NCI-H510A treated with DMSO at 0.1 percent for 48 hours (cell line): ENCODE measurements at regions not wholly inside any gene's neighbourhood (a gene's known extent, or its start where the extent isn't known, plus 50 kb on each side); places are given as distances from the start of the nearest gene placed in this dataset.

ENCODE experiments used
- DNase-seq: peaks from one replicate; lab custom pipeline; 2025; lab: John Stamatoyannopoulos, UW

- no peak for DNase-seq
Observed at GRCh38 chr2:15719566-15720313, 128.1 kb downstream of the DDX1 start.

- DNase-seq = no peak
Observed at GRCh38 chr2:15720561-15721307, 129.1 kb downstream of the DDX1 start.

GRCh38 chr2:15721411-15722067 lies 129.9 kb downstream of the DDX1 start:
- DNase-seq = no peak

GRCh38 chr2:15722980-15723379 lies 131.3 kb downstream of the DDX1 start:
- DNase-seq = no peak

- no peak for DNase-seq
Observed at GRCh38 chr2:15724235-15724634, 132.6 kb downstream of the DDX1 start.

- no peak for DNase-seq
Observed at GRCh38 chr2:15725101-15725781, 133.6 kb downstream of the DDX1 start.

GRCh38 chr2:15725782-15726112 lies 134.1 kb downstream of the DDX1 start:
- DNase-seq = no peak

- no peak for DNase-seq
Observed at GRCh38 chr2:15726321-15727057, 134.8 kb downstream of the DDX1 start.

- no peak for DNase-seq
Observed at GRCh38 chr2:15727396-15728244, 136.0 kb downstream of the DDX1 start.

- peak; percentile 4 for DNase-seq
Observed at GRCh38 chr2:15728245-15728938, 136.7 kb downstream of the DDX1 start.

GRCh38 chr2:15729001-15729400 lies 137.3 kb downstream of the DDX1 start:
- DNase-seq = no peak

- peak; percentile 34 for DNase-seq
Observed at GRCh38 chr2:15729709-15730544, 138.3 kb downstream of the DDX1 start.

- DNase-seq = peak; percentile 34
Observed at GRCh38 chr2:15730545-15731212, 139.0 kb downstream of the DDX1 start.

- no peak for DNase-seq
Observed at GRCh38 chr2:15731213-15731888, 139.7 kb downstream of the DDX1 start.

GRCh38 chr2:15731889-15732271 lies 140.2 kb downstream of the DDX1 start:
- DNase-seq = no peak

- no peak for DNase-seq
Observed at GRCh38 chr2:15732341-15733077, 140.8 kb downstream of the DDX1 start.

- DNase-seq = no peak
Observed at GRCh38 chr2:15733867-15734673, 142.4 kb downstream of the DDX1 start.
